Hypothalamus (tissue), 51 donors: ENCODE measurements at regions not wholly inside any gene's neighbourhood (a gene's known extent, or its start where the extent isn't known, plus 50 kb on each side); places are given as distances from the start of the nearest gene placed in this dataset.

ENCODE experiments used
- DNase-seq, 51 donors: peaks; one replicate each; lab custom pipeline; 2025; lab: John Stamatoyannopoulos, UW

- DNase-seq, result no peak
These were observed 250.8 kb upstream of the RBMY1B start for GRCh38 chrY:21260325-21260724.

- DNase-seq, result no peak
These were observed 250.0 kb upstream of the RBMY1B start for GRCh38 chrY:21261158-21261557.

GRCh38 chrY:21266751-21267150 is 244.4 kb upstream of the RBMY1B start:
- no peak for DNase-seq

DNA sequence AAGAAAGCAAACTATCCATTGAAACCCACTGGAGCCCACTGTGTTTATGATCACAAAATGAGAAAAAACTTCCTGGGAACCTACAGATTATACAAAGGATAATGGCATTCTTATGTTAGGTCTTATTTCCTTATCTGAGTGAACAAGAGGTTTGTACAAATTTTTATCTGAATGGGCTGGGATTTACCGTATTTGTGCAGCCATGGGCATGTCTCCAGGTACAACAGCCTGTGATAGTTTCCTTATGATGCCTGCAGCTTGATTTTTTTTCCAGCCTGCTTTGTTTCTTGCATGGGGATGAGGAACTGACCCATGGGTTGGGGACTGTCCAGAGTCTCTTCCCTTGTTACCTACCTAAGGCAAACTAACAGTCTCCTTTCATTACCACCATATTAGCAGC is 244.0 kb upstream of the RBMY1B start:
- DNase-seq, result no peak

- DNase-seq, result no peak
These were observed 223.4 kb upstream of the RBMY1B start for GRCh38 chrY:21287769-21288168.

GRCh38 chrY:21288908-21289307 is 222.2 kb upstream of the RBMY1B start:
- DNase-seq, result no peak

DNA sequence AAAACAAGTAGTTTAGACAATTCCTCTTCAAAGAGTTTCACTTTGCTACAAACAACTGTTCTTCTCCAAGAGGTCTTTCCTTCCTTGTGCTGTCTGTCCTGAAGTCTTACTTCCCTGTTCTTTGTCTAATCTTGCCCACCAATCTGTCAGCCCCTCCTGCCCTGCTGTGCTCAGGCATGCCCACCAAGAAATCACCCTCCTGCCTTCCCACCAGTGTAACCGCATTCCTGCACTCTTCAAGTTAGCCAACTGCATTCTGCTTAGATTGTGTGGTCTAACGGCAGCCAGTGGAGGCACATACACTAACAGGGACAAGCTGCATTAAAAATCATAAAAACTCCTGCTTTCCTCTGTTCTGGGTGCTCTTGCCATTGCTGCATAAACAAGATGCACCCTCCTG is 215.9 kb upstream of the RBMY1B start:
- DNase-seq, result no peak

- DNase-seq, result no peak
These were observed 208.9 kb upstream of the RBMY1B start for GRCh38 chrY:21302278-21302677.

GRCh38 chrY:21315366-21315765 is 195.8 kb upstream of the RBMY1B start:
- DNase-seq, result no peak
